Activated CD4-positive, alpha-beta T cell treated with anti-CD3 and anti-CD28 coated beads, Interleukin-2, Interleukin-4, amounts not matched to agents 100 ng/mL and 50 ng/mL, durations not matched to agents 16 hours and 8 hours (primary cell): ENCODE measurements at regions not wholly inside any gene's neighbourhood (a gene's known extent, or its start where the extent isn't known, plus 50 kb on each side); places are given as distances from the start of the nearest gene placed in this dataset.

ENCODE experiments used
- DNase-seq: peaks from one replicate; pipeline ENCODE4 v3.0.0-alpha.2; 2020; ENCODE audit warnings: low spot score

GRCh38 chr12:116381744-116382685 lies 104.5 kb upstream of the MED13L start:
- DNase-seq: no peak

- DNase-seq: no peak
Observed at GRCh38 chr12:116382686-116383530, 105.4 kb upstream of the MED13L start.

DNA sequence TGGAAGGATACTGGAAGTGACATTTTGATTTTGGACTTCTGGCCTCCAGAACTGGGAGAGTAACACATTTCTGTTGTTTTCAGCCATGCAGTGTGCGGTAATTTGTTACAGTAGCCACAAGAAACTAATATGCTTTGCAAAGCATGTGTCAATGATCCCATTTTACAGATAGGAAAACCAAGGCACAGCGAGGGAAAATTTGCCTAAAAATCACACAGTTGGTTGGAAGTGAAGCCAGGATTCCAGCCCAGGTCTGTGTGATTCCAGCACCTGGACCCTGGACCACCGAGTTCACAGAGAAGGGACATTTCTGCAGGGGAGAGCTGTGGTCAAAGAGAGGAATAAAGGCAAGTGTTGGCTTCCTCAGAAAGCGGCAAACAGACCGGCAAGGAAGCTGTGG lies 106.7 kb upstream of the MED13L start:
- DNase-seq: no peak

DNA sequence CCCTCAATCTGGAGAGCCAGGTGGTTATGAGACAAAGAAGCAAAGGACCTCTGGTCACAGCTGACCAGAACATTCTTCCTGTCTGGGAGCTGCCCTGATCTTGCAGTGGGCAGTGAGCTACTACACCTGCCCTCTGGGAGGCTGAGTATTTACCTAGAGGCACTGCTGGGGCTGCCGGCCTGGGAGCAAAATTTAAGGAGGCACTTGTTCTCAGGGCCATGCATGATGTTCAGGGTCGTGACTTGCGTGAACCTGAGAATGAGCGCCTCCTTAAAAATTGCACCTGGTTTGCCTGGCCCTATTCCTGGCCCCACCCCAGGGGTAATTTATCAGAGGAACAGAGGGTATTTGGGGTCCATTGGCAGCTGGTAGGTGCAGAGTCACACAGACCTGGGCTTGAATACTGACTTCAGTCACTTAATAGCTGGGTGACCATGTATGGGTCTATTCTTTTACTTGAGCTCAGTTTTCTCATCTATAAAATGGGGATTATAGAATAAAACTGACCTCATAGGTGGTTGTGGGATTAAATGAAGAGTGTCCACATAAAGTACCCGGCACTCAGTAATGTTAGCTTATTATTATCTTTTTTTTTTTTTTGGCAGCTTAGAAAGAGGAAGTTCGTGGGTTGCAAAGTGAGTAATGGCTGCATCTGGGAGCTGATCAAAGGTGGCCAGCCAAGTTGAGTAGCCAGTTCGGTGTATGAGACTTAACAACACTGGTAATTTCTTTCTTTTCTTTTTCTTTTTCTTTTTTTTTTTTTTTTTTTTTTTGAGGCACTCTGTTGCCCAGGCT lies 107.4 kb upstream of the MED13L start:
- DNase-seq: peak; percentile 5

- DNase-seq: no peak
Observed at GRCh38 chr12:116385486-116386217, 108.2 kb upstream of the MED13L start.

GRCh38 chr12:116389326-116389725 lies 111.8 kb upstream of the MED13L start:
- DNase-seq: no peak

DNA sequence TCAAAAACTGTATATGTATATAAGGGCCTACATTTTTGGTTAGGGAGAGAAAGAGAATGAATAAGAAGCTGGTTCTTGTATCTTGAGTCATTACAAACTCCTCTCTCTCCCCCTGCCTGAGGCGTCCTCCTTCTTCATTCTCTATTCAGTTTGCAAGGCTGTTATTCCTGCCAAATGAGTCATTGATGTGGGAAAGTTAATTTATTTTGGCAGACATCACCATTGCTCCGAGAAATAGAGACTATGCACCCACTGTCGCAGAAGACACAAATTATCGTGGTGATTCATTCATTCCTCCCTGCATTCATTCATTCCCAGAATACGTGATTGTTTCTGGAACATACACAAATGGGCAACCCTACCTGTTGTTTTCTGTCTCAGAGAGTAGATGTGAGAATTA lies 112.5 kb upstream of the MED13L start:
- no peak for DNase-seq

DNA sequence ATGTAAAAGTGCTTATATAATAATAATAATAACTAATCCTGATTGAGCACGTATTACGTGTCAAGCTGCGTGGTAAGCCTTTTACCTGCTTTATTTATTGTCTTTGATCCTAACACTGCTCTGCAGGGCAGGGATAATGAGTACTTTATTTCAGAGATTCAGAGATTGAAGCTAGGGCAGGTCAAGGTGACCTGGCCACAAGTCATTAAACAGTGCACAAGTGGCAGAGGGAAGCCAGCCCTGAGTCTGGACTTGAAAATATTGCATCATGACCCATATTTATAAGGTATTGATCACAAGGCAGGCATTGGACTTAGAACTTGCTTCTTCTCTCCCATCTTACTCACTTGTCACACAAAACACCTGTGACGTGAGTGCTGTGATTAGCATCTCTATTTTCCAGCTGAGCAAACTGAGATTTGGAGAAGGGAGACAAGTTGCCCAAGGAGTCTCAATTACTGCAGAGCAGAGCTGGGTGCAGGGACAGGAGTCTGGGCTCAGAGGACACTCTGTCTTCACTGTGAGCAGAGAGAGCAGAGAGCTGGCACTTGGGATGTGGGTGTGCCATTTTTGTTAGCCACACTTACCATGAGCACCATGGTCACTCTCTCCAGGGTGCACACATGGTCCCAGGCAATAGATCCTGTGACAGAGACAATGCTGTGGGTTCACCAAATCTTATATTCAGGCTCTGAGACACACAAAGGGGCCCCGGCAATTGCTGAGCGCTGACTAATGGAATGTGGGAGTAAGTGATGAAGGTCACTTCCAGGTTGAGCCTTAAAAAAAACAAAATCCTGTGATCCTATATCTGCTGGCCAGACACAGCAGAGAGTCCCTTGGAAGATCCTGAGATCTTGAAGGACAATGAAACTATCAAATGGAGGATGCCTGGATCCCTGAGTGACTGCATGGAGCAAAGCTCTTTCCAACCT lies 113.2 kb upstream of the MED13L start:
- no peak for DNase-seq

DNA sequence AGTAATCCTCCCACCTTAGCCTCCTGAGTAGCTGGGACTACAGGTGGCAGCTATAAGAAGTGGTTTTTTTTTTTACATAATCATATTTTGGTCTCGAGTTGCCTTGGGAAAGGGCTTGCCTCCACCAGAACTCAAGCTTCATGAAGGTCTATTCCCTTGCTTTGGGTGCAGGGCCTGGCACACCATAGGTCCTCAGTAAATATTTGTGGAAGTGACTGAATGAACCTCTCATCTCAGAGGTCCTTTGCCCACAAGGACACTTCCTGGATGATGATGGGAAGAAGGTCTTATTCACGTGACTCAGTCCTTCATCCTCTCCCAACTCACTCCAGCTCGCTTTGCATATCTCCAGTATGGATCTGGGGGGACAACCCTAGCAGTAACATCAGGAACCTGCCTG lies 114.0 kb upstream of the MED13L start:
- DNase-seq: no peak

DNA sequence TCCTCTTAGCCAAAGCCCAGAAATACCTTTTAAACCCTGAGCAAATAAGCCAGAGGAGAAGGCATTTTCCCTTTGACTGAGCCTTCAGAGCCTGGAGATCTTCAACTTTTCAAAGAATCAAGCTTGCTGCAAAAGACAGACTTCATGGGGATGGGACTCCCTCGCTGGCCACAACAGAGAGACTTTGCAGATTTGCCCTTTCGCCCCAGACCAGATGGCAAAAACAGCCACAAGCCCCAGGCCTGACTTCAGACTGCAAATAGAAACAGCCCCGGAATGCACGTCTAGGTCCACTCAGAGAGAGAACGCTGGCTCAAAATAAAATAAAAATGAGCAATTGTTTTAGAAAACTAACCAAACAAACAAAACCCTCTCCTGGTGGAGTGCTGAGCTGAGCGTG lies 114.6 kb upstream of the MED13L start:
- no peak for DNase-seq

DNA sequence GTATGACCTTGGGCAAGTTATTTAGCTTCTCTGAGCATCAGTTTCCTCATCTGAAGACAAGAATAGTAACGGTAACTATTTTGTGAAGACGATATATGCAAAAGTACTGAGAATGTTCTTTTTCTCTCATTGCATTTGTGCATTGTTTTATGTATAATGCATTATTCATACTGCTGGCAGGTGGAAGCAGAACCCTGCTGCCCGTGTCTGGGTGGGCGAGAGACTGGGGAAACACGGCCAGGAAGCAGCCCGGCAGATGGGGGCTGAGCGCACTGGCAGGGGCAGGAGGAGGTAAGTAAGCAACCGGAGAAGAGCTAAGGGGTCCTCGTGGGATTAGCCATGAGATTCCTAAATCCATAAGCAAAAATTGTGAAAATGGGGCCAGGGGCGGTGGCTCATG lies 115.8 kb upstream of the MED13L start:
- no peak for DNase-seq

- DNase-seq: no peak
Observed at GRCh38 chr12:116393859-116394650, 116.6 kb upstream of the MED13L start.

- no peak for DNase-seq
Observed at GRCh38 chr12:116395396-116395795, 117.9 kb upstream of the MED13L start.

- no peak for DNase-seq
Observed at GRCh38 chr12:116397148-116397547, 119.7 kb upstream of the MED13L start.

DNA sequence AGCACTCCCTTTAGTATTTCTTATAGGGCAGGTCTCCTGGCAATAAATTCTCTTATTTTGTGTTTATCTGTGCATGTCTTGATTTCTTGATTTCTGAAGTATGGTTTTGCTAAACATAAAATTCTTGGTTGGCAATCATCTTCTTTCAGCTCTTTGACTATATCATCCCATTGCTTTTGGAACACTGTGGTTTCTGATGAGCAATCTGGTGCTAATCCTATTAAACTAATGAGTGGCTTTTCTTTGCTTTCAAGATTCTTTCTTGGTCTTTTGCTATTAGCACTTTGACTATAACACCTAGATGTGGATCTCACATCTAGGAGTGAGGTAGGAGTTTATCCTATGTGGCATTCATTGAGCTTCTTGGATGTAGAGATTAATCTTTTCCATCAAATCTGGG lies 120.7 kb upstream of the MED13L start:
- no peak for DNase-seq

DNA sequence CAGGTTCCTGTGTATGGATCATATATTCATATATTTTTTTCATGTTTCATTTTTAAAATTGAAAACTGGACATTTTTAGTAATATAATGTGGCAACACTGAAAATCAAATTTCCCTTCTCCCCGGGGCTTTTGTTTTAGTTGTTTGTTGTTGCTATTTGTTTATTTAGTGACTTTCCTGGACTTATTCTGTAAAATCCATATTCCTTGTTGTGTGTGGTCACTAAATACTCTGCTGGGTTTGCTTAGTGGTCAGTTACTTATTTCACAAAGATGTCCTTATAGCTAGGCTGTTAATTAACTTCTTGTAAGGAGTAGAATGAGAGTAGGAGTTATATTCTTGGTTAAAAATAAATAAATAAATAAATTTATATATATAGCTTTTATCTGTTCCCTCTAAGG lies 121.6 kb upstream of the MED13L start:
- DNase-seq: no peak

- no peak for DNase-seq
Observed at GRCh38 chr12:116400636-116401372, 123.3 kb upstream of the MED13L start.

DNA sequence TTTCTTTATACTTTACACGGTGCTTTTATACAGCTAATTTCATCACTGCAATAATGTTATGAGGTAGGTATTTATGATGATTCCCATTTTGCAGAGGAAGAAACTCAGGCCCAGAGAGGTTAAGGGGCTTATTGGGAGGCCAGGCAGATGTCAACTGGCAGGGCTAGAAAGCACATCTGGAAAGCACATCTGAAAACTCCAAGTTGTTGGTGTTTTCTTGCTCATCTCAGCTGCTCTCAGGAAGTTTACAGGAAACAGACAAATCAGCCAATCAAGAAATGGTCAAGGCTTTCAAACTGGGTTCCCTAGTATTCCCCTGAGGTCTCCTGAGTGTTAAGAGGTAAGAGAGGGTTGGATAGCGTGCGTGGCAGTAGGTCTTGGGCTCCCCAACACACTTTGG lies 124.1 kb upstream of the MED13L start:
- DNase-seq: no peak
